ENCODE measurements at regions not wholly inside any gene's neighbourhood (a gene's known extent, or its start where the extent isn't known, plus 50 kb on each side); places are given as distances from the start of the nearest gene placed in this dataset.

GRCh38 chr18:53780666-53781065 is 443.8 kb downstream of the MBD2 start:
- no peak for DNase-seq

GRCh38 chr18:53772293-53772692 is 452.2 kb downstream of the MBD2 start:
- ATAC-seq, result no peak
- no peak for DNase-seq
- Mint-ChIP-seq H3K4me1 (no peaks in the 10 kb centered on the region), H3K36me3 (ENCODE audit: low read depth) (no peaks in the 10 kb centered on the region), H3K27me3 (no peaks in the 10 kb centered on the region), H3K4me3 (no peak overlapping the region), H3K27ac (no peak overlapping the region)
- no peaks in the 10 kb centered on the region for H3K9me3 ChIP-seq (ENCODE audit: control insufficient read depth, low read length, poor library complexity, severe bottlenecking)

More at GRCh38 chr18:53780666-53781065, 443.8 kb downstream of the MBD2 start:
- ATAC-seq, result no peak
- no peak overlapping the region for H3K27ac Mint-ChIP-seq
- H3K4me3 Mint-ChIP-seq, result no peak overlapping the region
- no peaks in the 10 kb centered on the region for H3K4me1 Mint-ChIP-seq
- no peaks in the 10 kb centered on the region for H3K9me3 ChIP-seq (ENCODE audit: control insufficient read depth, low read length, poor library complexity, severe bottlenecking)
- no peaks in the 10 kb centered on the region for H3K27me3 Mint-ChIP-seq
- H3K36me3 Mint-ChIP-seq (ENCODE audit: low read depth), result no peaks in the 10 kb centered on the region

GRCh38 chr18:53771664-53772063 is 452.8 kb downstream of the MBD2 start:
- H3K9me3 ChIP-seq (ENCODE audit: control insufficient read depth, low read length, poor library complexity, severe bottlenecking), result no peaks in the 10 kb centered on the region
- ATAC-seq (no peak), DNase-seq (no peak)
- no peaks in the 10 kb centered on the region for H3K4me1 Mint-ChIP-seq
- no peak overlapping the region for H3K4me3 Mint-ChIP-seq
- no peaks in the 10 kb centered on the region for H3K27me3 Mint-ChIP-seq
- no peaks in the 10 kb centered on the region for H3K36me3 Mint-ChIP-seq (ENCODE audit: low read depth)
- H3K27ac Mint-ChIP-seq, result no peak overlapping the region

GRCh38 chr18:53765211-53765610 is 459.3 kb downstream of the MBD2 start:
- DNase-seq (no peak), ATAC-seq (no peak)
- no peaks in the 10 kb centered on the region for H3K4me1 Mint-ChIP-seq
- no peaks in the 10 kb centered on the region for H3K27me3 Mint-ChIP-seq
- H3K36me3 Mint-ChIP-seq (ENCODE audit: low read depth), result no peaks in the 10 kb centered on the region
- H3K27ac Mint-ChIP-seq, result no peak overlapping the region
- H3K9me3 ChIP-seq (ENCODE audit: control insufficient read depth, low read length, poor library complexity, severe bottlenecking), result no peaks in the 10 kb centered on the region
- H3K4me3 Mint-ChIP-seq, result no peak overlapping the region

- no peaks in the 10 kb centered on the region for H3K27me3 Mint-ChIP-seq
- H3K4me3 Mint-ChIP-seq, result no peak overlapping the region
- H3K36me3 Mint-ChIP-seq (ENCODE audit: low read depth), result no peaks in the 10 kb centered on the region
- H3K27ac Mint-ChIP-seq, result no peak overlapping the region
- H3K4me1 Mint-ChIP-seq, result no peaks in the 10 kb centered on the region
- H3K9me3 ChIP-seq (ENCODE audit: control insufficient read depth, low read length, poor library complexity, severe bottlenecking), result no peaks in the 10 kb centered on the region
- DNase-seq (no peak), ATAC-seq (no peak)
Measured at GRCh38 chr18:53764086-53764485, 460.4 kb downstream of the MBD2 start.

- no peaks in the 10 kb centered on the region for H3K9me3 ChIP-seq (ENCODE audit: control insufficient read depth, low read length, poor library complexity, severe bottlenecking)
- no peaks in the 10 kb centered on the region for H3K27me3 Mint-ChIP-seq
- no peak for ATAC-seq
- no peaks in the 10 kb centered on the region for H3K4me1 Mint-ChIP-seq
- H3K4me3 Mint-ChIP-seq, result no peak overlapping the region
- no peak overlapping the region for H3K27ac Mint-ChIP-seq
- DNase-seq, result no peak
- no peaks in the 10 kb centered on the region for H3K36me3 Mint-ChIP-seq (ENCODE audit: low read depth)
Measured at GRCh38 chr18:53757328-53757727, 467.1 kb downstream of the MBD2 start.

GRCh38 chr18:53756610-53756972 is 467.9 kb downstream of the MBD2 start:
- no peaks in the 10 kb centered on the region for H3K9me3 ChIP-seq (ENCODE audit: control insufficient read depth, low read length, poor library complexity, severe bottlenecking)
- no peak for DNase-seq
- no peak for ATAC-seq
- no peaks in the 10 kb centered on the region for H3K4me1 Mint-ChIP-seq
- no peaks in the 10 kb centered on the region for H3K36me3 Mint-ChIP-seq (ENCODE audit: low read depth)
- H3K4me3 Mint-ChIP-seq, result no peak overlapping the region
- H3K27ac Mint-ChIP-seq, result no peak overlapping the region
- H3K27me3 Mint-ChIP-seq, result no peaks in the 10 kb centered on the region

GRCh38 chr18:53755914-53756609 is 468.4 kb downstream of the MBD2 start:
- H3K36me3 Mint-ChIP-seq (ENCODE audit: low read depth), result no peaks in the 10 kb centered on the region
- DNase-seq (no peak), ATAC-seq (no peak)
- H3K9me3 ChIP-seq (ENCODE audit: control insufficient read depth, low read length, poor library complexity, severe bottlenecking), result no peaks in the 10 kb centered on the region
- no peaks in the 10 kb centered on the region for H3K4me1 Mint-ChIP-seq
- no peaks in the 10 kb centered on the region for H3K27me3 Mint-ChIP-seq
- no peak overlapping the region for H3K4me3 Mint-ChIP-seq
- no peak overlapping the region for H3K27ac Mint-ChIP-seq

- H3K27ac Mint-ChIP-seq, result no peak overlapping the region
- ATAC-seq (no peak), DNase-seq (no peak)
- H3K36me3 Mint-ChIP-seq (ENCODE audit: low read depth), result no peaks in the 10 kb centered on the region
- no peaks in the 10 kb centered on the region for H3K9me3 ChIP-seq (ENCODE audit: control insufficient read depth, low read length, poor library complexity, severe bottlenecking)
- no peak overlapping the region for H3K4me3 Mint-ChIP-seq
- H3K4me1 Mint-ChIP-seq, result no peaks in the 10 kb centered on the region
- no peaks in the 10 kb centered on the region for H3K27me3 Mint-ChIP-seq
Measured at GRCh38 chr18:53754154-53754553, 470.3 kb downstream of the MBD2 start.

GRCh38 chr18:53753601-53754000 is 470.9 kb downstream of the MBD2 start:
- no peak for ATAC-seq
- Mint-ChIP-seq H3K4me1 (no peaks in the 10 kb centered on the region), H3K36me3 (ENCODE audit: low read depth) (no peaks in the 10 kb centered on the region), H3K4me3 (no peak overlapping the region), H3K27me3 (no peaks in the 10 kb centered on the region), H3K27ac (no peak overlapping the region)
- H3K9me3 ChIP-seq (ENCODE audit: control insufficient read depth, low read length, poor library complexity, severe bottlenecking), result no peaks in the 10 kb centered on the region
- DNase-seq, result no peak

- no peaks in the 10 kb centered on the region for H3K27me3 Mint-ChIP-seq
- no peaks in the 10 kb centered on the region for H3K4me1 Mint-ChIP-seq
- DNase-seq (no peak), ATAC-seq (no peak)
- H3K4me3 Mint-ChIP-seq, result no peak overlapping the region
- no peak overlapping the region for H3K27ac Mint-ChIP-seq
- no peaks in the 10 kb centered on the region for H3K9me3 ChIP-seq (ENCODE audit: control insufficient read depth, low read length, poor library complexity, severe bottlenecking)
- H3K36me3 Mint-ChIP-seq (ENCODE audit: low read depth), result no peaks in the 10 kb centered on the region
Measured at GRCh38 chr18:53752781-53753367, 471.6 kb downstream of the MBD2 start.

GRCh38 chr18:53749766-53750165 is 474.7 kb downstream of the MBD2 start:
- Mint-ChIP-seq H3K4me1 (no peaks in the 10 kb centered on the region), H3K4me3 (no peak overlapping the region), H3K27me3 (no peaks in the 10 kb centered on the region), H3K36me3 (ENCODE audit: low read depth) (no peaks in the 10 kb centered on the region), H3K27ac (no peak overlapping the region)
- DNase-seq, result no peak
- ATAC-seq, result no peak
- no peaks in the 10 kb centered on the region for H3K9me3 ChIP-seq (ENCODE audit: control insufficient read depth, low read length, poor library complexity, severe bottlenecking)

- Mint-ChIP-seq H3K27ac (no peak overlapping the region), H3K4me3 (no peak overlapping the region), H3K27me3 (no peaks in the 10 kb centered on the region), H3K36me3 (ENCODE audit: low read depth) (no peaks in the 10 kb centered on the region), H3K4me1 (no peaks in the 10 kb centered on the region)
- ATAC-seq (no peak), DNase-seq (no peak)
- H3K9me3 ChIP-seq (ENCODE audit: control insufficient read depth, low read length, poor library complexity, severe bottlenecking), result no peaks in the 10 kb centered on the region
Measured at GRCh38 chr18:53747663-53748160, 476.8 kb downstream of the MBD2 start.

GRCh38 chr18:53747210-53747609 is 477.3 kb downstream of the MBD2 start:
- no peak overlapping the region for H3K27ac Mint-ChIP-seq

More at GRCh38 chr18:53747210-53747609, 477.3 kb downstream of the MBD2 start:
- Mint-ChIP-seq H3K36me3 (ENCODE audit: low read depth) (no peaks in the 10 kb centered on the region), H3K27me3 (no peaks in the 10 kb centered on the region), H3K4me1 (no peaks in the 10 kb centered on the region), H3K4me3 (no peak overlapping the region)
- ATAC-seq (no peak), DNase-seq (no peak)
- H3K9me3 ChIP-seq (ENCODE audit: control insufficient read depth, low read length, poor library complexity, severe bottlenecking), result no peaks in the 10 kb centered on the region

All from T-helper 17 cell (primary cell).